GM23338 (cell line): ENCODE measurements at regions not wholly inside any gene's neighbourhood (a gene's known extent, or its start where the extent isn't known, plus 50 kb on each side); places are given as distances from the start of the nearest gene placed in this dataset.

Source experiments
- ATAC-seq: fragments of 200-7000 bp; cut with Tn5 transposase; 3 replicates; pipeline ENCODE4 v1.9.1; 2020
- DNase-seq: peaks from one replicate; pipeline ENCODE4 v3.0.0-alpha.2; 2015; ENCODE audit warnings: low spot score
- H2AFZ ChIP-seq: fragments of 200-600 bp; sonication (generic); 2 replicates; pipeline ENCODE4 v1.8.0; 2016; ENCODE audit warnings: antibody characterized with exemption, mild to moderate bottlenecking, moderate library complexity
- H3F3A ChIP-seq: fragments of 200-600 bp; sonication (generic); replicated peaks from 2 replicates; pipeline ENCODE4 v1.8.0; 2017; ENCODE audit warnings: antibody characterized with exemption, mixed run types, low read depth
- H3K27ac ChIP-seq: fragments of 200-600 bp; sonication (generic); 2 replicates; pipeline ENCODE4 v1.6.1; 2016; ENCODE audit warnings: low read depth
- H3K27me3 ChIP-seq: fragments of 200-600 bp; sonication (generic); 2 replicates; pipeline ENCODE4 v1.8.0; 2016; ENCODE audit warnings: mild to moderate bottlenecking, mixed run types, moderate library complexity; ENCODE audit not compliant: insufficient read depth
- H3K36me3 ChIP-seq: fragments of 200-600 bp; sonication (generic); 2 replicates; pipeline ENCODE4 v1.8.0; 2016; ENCODE audit warnings: mild to moderate bottlenecking; ENCODE audit not compliant: insufficient read depth
- H3K4me1 ChIP-seq: fragments of 200-600 bp; sonication (generic); 2 replicates; pipeline ENCODE4 v1.8.0; 2016; ENCODE audit warnings: mild to moderate bottlenecking, moderate library complexity; ENCODE audit not compliant: insufficient read depth
- H3K4me2 ChIP-seq: fragments of 200-600 bp; sonication (generic); 2 replicates; pipeline ENCODE4 v1.7.1; 2017; ENCODE audit warnings: mixed run types
- H3K4me3 ChIP-seq: fragments of 200-600 bp; sonication (generic); 2 replicates; pipeline ENCODE4 v1.6.1; 2016; ENCODE audit warnings: mixed run types
- H3K79me2 ChIP-seq: fragments of 200-600 bp; sonication (generic); replicated peaks from 2 replicates; pipeline ENCODE4 v1.8.0; 2017; ENCODE audit warnings: mild to moderate bottlenecking; ENCODE audit not compliant: insufficient read depth
- H3K9me2 ChIP-seq: fragments of 200-600 bp; sonication (generic); 2 replicates; pipeline ENCODE4 v1.8.0; 2017; ENCODE audit not compliant: insufficient read depth
- H4K20me1 ChIP-seq: fragments of 200-600 bp; sonication (generic); replicated peaks from 2 replicates; pipeline ENCODE4 v1.8.0; 2017; ENCODE audit warnings: mild to moderate bottlenecking; ENCODE audit not compliant: insufficient read depth
- H3K27ac Mint-ChIP-seq: 2 replicates; pipeline ENCODE4 v1.8.0; 2020; ENCODE audit warnings: inconsistent platforms, mild to moderate bottlenecking, moderate library complexity, mixed read lengths
- H3K27me3 Mint-ChIP-seq: 3 replicates; pipeline ENCODE4 v1.8.0; 2022; ENCODE audit warnings: low read depth, mild to moderate bottlenecking, moderate library complexity, mixed read lengths, inconsistent platforms; ENCODE audit not compliant: insufficient read depth, poor library complexity
- H3K36me3 Mint-ChIP-seq: 3 replicates; pipeline ENCODE4 v1.8.0; 2021; ENCODE audit warnings: low read depth, mild to moderate bottlenecking, inconsistent platforms, moderate library complexity, mixed read lengths
- H3K4me1 Mint-ChIP-seq: 3 replicates; pipeline ENCODE4 v1.8.0; 2020; ENCODE audit warnings: mild to moderate bottlenecking, inconsistent platforms, mixed read lengths
- H3K4me3 Mint-ChIP-seq: 3 replicates; pipeline ENCODE4 v1.8.0; 2021; ENCODE audit warnings: moderate library complexity, mild to moderate bottlenecking, inconsistent platforms, mixed read lengths
- H3K9me3 Mint-ChIP-seq: 3 replicates; pipeline ENCODE4 v1.8.0; 2020; ENCODE audit warnings: moderate library complexity, mild to moderate bottlenecking, inconsistent platforms, mixed read lengths
- CREB1 ChIP-seq: fragments of 250-450 bp; sonication (Bioruptor Pico); IDR thresholded peaks from 2 replicates; pipeline ENCODE4 v1.5.0; 2020; ENCODE audit warnings: low read depth, mild to moderate bottlenecking, moderate library complexity
- CTCF ChIP-seq, 2 experiments: fragments of 200-600 bp in 1 of 2; sonication (generic) in 1 of 2; conservative IDR thresholded peaks; 2 replicates each; pipeline versions ENCODE4 v1.5.1 to v1.6.1; 2016 to 2017; ENCODE audit warnings: antibody characterized with exemption in 2 of 2, low read depth in 2 of 2, mild to moderate bottlenecking in 2 of 2, moderate library complexity in 1 of 2
- ETS1 ChIP-seq: IDR thresholded peaks from 2 replicates; pipeline ENCODE4 v1.6.1; 2016; ENCODE audit warnings: antibody characterized with exemption
- EZH2 ChIP-seq: fragments of 200-600 bp; sonication (generic); IDR thresholded peaks from one replicate; pipeline ENCODE4 v1.8.0; 2017; ENCODE audit warnings: antibody characterized with exemption, mild to moderate bottlenecking, low read depth; ENCODE audit not compliant: unreplicated experiment
- EZH2phosphoT487 ChIP-seq: fragments of 200-600 bp; sonication (generic); IDR thresholded peaks from one replicate; pipeline ENCODE4 v1.8.1; 2018; ENCODE audit warnings: antibody characterized with exemption; ENCODE audit not compliant: unreplicated experiment
- JUNB ChIP-seq: IDR thresholded peaks from one replicate; pipeline ENCODE4 v1.6.1; 2016; ENCODE audit warnings: antibody characterized with exemption; ENCODE audit not compliant: unreplicated experiment
- NANOG ChIP-seq: IDR thresholded peaks from 2 replicates; pipeline ENCODE4 v1.6.1; 2016; ENCODE audit warnings: antibody characterized with exemption, borderline replicate concordance
- POLR2AphosphoS5 ChIP-seq: IDR thresholded peaks from 2 replicates; pipeline ENCODE4 v1.6.1; 2016; ENCODE audit warnings: antibody characterized with exemption, low read depth
- REST ChIP-seq: IDR thresholded peaks from one replicate; pipeline ENCODE4 v1.6.1; 2018; ENCODE audit warnings: antibody characterized with exemption; ENCODE audit not compliant: unreplicated experiment
- STAT1 ChIP-seq: IDR thresholded peaks from one replicate; pipeline ENCODE4 v1.6.1; 2016; ENCODE audit warnings: antibody characterized with exemption; ENCODE audit not compliant: unreplicated experiment
- ZNF114 ChIP-seq: fragments of 250-450 bp; sonication (Bioruptor Pico); IDR thresholded peaks from 2 replicates; pipeline ENCODE4 v1.5.0; 2020; ENCODE audit warnings: mild to moderate bottlenecking, moderate library complexity
- ZNF331 ChIP-seq: fragments of 250-450 bp; sonication (Bioruptor Pico); IDR thresholded peaks from 2 replicates; pipeline ENCODE4 v1.5.0; 2020; ENCODE audit warnings: low read depth, mild to moderate bottlenecking, moderate library complexity
- ZNF462 ChIP-seq: fragments of 250-450 bp; sonication (Bioruptor Pico); IDR thresholded peaks from 2 replicates; pipeline ENCODE4 v1.5.0; 2020; ENCODE audit warnings: mild to moderate bottlenecking, moderate library complexity

GRCh38 chr14:44774396-44774795, 187.4 kb downstream of the KLHL28 start:
- H3K4me1 Mint-ChIP-seq = no peaks in the 10 kb centered on the region
- H3K27me3 Mint-ChIP-seq = no peaks in the 10 kb centered on the region
- Histone ChIP-seq H3K27ac (no peak overlapping the region), H3K9me2 (no peaks in the 10 kb centered on the region), H3K27me3 (no peaks in the 10 kb centered on the region), H2AFZ (no peak overlapping the region), H3K79me2 (no peaks in the 10 kb centered on the region), H3K4me2 (no peak overlapping the region), H3K4me1 (no peaks in the 10 kb centered on the region), H4K20me1 (no peaks in the 10 kb centered on the region), H3F3A (no peaks in the 10 kb centered on the region), H3K36me3 (no peaks in the 10 kb centered on the region), H3K4me3 (no peak overlapping the region)
- H3K9me3 Mint-ChIP-seq = no peaks in the 10 kb centered on the region
- H3K36me3 Mint-ChIP-seq = no peaks in the 10 kb centered on the region
- TF ChIP-seq CTCF (conservative IDR thresholded peaks at IDR 0.05; ENCODE audit: low read depth in 2 of 2) (no peak), ZNF114 (CRISPR knock-in tag) (no peak), NANOG (no peak), POLR2AphosphoS5 (no peak), STAT1 (no peak), JUNB (no peak), ETS1 (no peak), REST (no peak), CREB1 (CRISPR knock-in tag) (no peak), EZH2 (no peak), EZH2phosphoT487 (no peak), ZNF462 (CRISPR knock-in tag) (no peak), ZNF331 (no peak)
- no peak for ATAC-seq
- no peak overlapping the region for H3K27ac Mint-ChIP-seq
- DNase-seq = no peak
- H3K4me3 Mint-ChIP-seq = no peak overlapping the region
